ENCODE measurements at regions not wholly inside any gene's neighbourhood (a gene's known extent, or its start where the extent isn't known, plus 50 kb on each side); places are given as distances from the start of the nearest gene placed in this dataset.

GRCh38 chr18:33505297-33505696, 64.8 kb upstream of the CCDC178 start:
- Histone ChIP-seq H3K9ac (replicated peaks; ENCODE audit: extremely low read depth, insufficient read depth, low read length) (no peak overlapping the region), H3K27ac (ENCODE audit: insufficient read depth, low read depth, low read length) (no peak overlapping the region), H3K27me3 (ENCODE audit: control insufficient read depth in 2 of 2, insufficient read depth in 2 of 2, low read length in 2 of 2) (no peaks in the 10 kb centered on the region), H3K4me3 (replicated peaks in 1 of 3; ENCODE audit: insufficient read depth in 1 of 3, low read depth in 1 of 3, low read length in 3 of 3) (no peak overlapping the region), H4K20me1 (replicated peaks; ENCODE audit: control insufficient read depth, extremely low read depth, insufficient read depth, low read length) (no peaks in the 10 kb centered on the region), H3K4me1 (ENCODE audit: control insufficient read depth, extremely low read depth, insufficient read depth, low read length) (no peaks in the 10 kb centered on the region), H3K9me1 (replicated peaks; ENCODE audit: control insufficient read depth, extremely low read depth, insufficient read depth, low read length) (no peaks in the 10 kb centered on the region), H3K9me3 (replicated peaks; ENCODE audit: control insufficient read depth, insufficient read depth, low read length) (no peaks in the 10 kb centered on the region), H3K4me2 (ENCODE audit: insufficient read depth, low read length) (no peak overlapping the region), H3K36me3 (ENCODE audit: control insufficient read depth in 2 of 2, extremely low read depth in 1 of 2, insufficient read depth in 2 of 2, low read length in 2 of 2) (no peaks in the 10 kb centered on the region), H3K79me2 (ENCODE audit: control insufficient read depth, insufficient read depth, low read length) (no peaks in the 10 kb centered on the region), H2AFZ (ENCODE audit: low read depth, low read length) (no peak overlapping the region)
- BruUV-seq (replicated peaks): no TSS peak
- FAIRE-seq (no peak), DNase-seq (ENCODE audit: low read depth, low spot score) (no peak)
- CTCF ChIA-PET: interaction anchor here (1.5 kb wide), 1 partner anchor 52 kb away, joined by 3 read pairs; no protein-coding TSS in a partner anchor
- TF ChIP-seq POLR2A (IDR thresholded peaks at IDR 0.05; ENCODE audit: low read depth, low read length) (no peak), MAX (IDR thresholded peaks at IDR 0.05; ENCODE audit: insufficient read depth, insufficient read length) (no peak), JUN (IDR thresholded peaks at IDR 0.05; ENCODE audit: borderline replicate concordance, insufficient read depth, insufficient read length, low read depth) (no peak), POLR2AphosphoS5 (IDR thresholded peaks at IDR 0.05; ENCODE audit: insufficient read depth, low read depth, low read length) (no peak), CTCF (IDR thresholded peaks at IDR 0.05; ENCODE audit: extremely low read depth in 1 of 2, insufficient read depth in 1 of 2, low read depth in 1 of 2, low read length in 2 of 2) (no peak), FOS (IDR thresholded peaks at IDR 0.05; ENCODE audit: borderline replicate concordance, insufficient read depth, low read length) (no peak), MYC (IDR thresholded peaks at IDR 0.05; ENCODE audit: low read depth, low read length) (no peak), GATA2 (IDR thresholded peaks at IDR 0.05; ENCODE audit: insufficient read depth, insufficient read length, low read depth, low read length) (no peak), EZH2 (IDR thresholded peaks at IDR 0.05; ENCODE audit: borderline replicate concordance, low read depth, low read length, severe bottlenecking) (no peak)
- dilution Hi-C loops (cut with MboI; ENCODE audit: extremely low pct_ligation_motif_present, low sequenced_read_pairs): no loop called here
- intact Hi-C loops (cut with micrococcal nuclease): no loop called here
- POLR2A ChIA-PET: no interaction called here

Data from endothelial cell of umbilical vein (primary cell).